DMS153 (cell line): ENCODE measurements at regions not wholly inside any gene's neighbourhood (a gene's known extent, or its start where the extent isn't known, plus 50 kb on each side); places are given as distances from the start of the nearest gene placed in this dataset.
"Not testable (repeated sequence)": the region's sequence is repeated elsewhere in the genome, so short reads cannot be mapped to it uniquely, and the experiment has no call there.

Experiments
- DNase-seq: peaks from one replicate; lab custom pipeline; 2025; lab: John Stamatoyannopoulos, UW

- DNase-seq: no peak
Observed at GRCh38 chr1:81220614-81221071, 580.1 kb upstream of the ADGRL2 start.

- DNase-seq: no peak
Observed at GRCh38 chr1:81217058-81217457, 583.7 kb upstream of the ADGRL2 start.

DNA sequence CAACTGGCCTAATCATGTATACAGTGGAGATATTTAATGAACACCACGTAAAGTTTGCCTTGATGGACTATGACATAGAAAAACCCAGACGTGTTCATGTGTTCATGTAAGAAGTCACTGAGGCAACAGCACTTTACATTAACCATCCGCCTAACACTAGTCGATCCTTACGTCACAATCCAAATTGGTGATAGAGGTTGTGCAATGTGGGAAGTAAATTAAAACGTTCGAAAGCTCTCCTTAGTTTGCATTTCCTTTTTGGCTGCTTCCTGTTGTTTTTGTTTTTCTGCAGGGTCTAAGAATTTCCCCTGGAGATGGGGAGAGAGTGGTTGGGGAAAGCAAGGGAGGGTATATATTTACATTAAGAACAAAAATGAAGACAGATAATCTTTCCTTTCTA, 587.5 kb upstream of the ADGRL2 start:
- DNase-seq: no peak

DNA sequence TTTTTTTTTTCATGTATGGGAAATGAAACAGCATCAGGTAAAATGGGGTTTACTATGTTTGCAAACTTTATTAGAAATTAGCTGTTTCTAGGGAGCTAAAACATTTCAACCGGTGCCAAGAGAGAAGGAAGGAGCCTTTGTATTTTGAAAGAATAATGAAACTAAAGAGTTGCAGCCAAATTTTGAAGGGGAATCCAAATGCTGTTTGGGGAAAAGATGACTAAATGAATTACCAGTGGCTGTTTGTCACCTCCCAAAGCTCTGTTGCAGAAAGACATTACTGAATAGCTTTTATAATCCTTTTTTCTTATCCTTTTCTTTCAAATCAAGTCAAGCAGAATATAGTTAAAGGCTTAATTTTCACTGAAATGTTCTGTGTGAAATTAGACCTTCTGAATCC, 591.3 kb upstream of the ADGRL2 start:
- no peak for DNase-seq

- DNase-seq: no peak
Observed at GRCh38 chr1:81208441-81208840, 592.3 kb upstream of the ADGRL2 start.

DNA sequence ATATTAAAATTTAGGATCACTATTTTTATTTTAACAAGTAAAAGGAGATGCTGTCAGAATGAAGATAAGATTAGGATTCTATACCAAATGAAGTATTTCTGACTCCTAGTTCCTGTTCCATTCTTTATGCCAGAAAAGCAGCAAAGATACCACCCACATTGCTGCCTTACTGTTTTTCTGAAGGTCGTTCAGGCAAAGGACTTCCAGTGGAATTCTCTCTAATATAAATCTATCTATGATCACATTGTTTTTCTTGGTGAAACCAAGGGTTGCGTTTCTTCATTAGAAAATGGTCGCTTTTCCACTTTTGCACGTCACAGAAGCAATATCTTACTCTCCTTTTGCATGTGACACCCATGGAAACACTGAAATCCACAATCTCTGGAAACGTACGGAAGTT, 594.8 kb upstream of the ADGRL2 start:
- DNase-seq: no peak

GRCh38 chr1:81201779-81202178, 599.0 kb upstream of the ADGRL2 start:
- no peak for DNase-seq

DNA sequence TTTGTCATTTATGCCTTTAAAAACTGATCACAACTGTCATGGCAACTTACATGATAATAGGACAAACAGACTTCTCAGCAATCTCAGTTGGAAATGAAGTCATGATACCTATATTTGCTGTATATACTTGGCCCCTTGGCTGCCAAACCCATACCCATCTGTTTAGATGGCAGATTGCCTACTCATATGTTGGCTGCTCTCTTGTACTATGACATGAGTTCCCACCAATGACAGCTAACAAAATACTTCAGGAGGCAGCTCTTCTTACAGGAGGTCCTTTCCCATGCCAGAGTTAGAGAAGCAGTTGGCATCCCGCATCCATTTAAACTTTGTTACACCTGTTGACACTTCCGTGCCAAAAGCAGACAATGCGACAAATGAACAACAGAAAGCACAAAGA, 603.1 kb upstream of the ADGRL2 start:
- DNase-seq: no peak

DNA sequence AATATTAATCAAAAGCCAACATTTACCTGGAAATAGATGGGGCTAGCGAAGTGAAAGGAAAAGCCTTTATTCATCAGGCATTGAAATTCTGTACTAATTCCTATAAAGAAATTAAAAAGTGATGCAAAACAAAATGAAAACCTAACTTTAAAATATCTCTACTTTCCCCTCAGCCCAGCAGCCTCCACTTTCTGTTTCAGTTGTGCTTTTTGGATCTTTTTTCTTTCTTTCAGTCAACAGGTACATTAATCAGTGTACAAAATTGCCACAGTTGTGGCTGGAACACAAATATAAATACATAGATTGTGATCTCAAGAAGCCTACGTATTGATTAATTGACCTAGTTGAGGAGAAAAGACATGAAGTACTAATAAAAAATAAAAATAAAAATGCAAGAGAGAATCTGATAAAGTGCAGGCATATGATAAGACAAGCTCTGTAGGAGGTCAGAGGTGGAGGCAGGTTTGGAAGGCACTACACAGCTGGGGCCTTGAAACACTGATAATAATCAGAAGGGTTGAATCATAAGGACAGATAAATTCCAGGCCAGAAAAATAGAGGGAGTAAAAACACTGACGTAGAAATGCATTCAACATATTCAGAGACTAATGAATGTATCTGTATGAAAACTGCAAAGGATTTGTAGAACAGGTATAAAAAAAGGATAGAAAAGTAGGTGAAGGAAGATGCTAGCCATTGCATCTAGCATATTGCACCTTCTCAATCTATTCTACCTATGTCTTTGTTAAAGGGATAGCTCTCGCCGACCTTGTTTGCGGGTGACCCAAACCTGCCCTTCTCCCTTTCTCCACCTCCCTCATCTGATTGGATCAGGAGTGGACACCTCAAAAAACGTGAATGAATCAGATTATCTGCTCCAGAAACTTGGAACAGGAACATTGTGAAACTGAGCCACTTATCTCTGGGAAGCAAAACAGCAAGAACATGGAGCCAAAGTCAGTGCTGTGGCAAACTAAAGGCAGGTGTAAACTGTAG, 607.8 kb upstream of the ADGRL2 start:
- DNase-seq: no peak

DNA sequence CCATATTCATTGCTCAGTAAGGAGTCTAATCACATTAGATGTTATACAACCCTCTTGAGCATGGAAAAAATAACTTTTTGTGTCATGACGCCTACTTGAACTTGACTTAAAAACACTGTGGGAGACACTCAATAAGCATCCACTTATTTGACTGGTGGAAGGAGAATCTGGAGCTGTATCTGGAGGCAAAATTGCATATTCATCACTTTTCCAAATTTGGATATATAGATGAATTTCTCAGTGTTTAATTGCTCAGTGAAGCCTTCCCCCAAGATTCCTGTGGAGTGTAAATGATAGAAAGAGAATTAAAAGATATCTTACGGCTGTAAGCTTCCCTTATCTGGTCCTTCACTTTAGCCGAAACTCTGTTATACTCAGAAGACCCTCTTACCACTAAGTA, 610.7 kb upstream of the ADGRL2 start:
- DNase-seq: no peak

DNA sequence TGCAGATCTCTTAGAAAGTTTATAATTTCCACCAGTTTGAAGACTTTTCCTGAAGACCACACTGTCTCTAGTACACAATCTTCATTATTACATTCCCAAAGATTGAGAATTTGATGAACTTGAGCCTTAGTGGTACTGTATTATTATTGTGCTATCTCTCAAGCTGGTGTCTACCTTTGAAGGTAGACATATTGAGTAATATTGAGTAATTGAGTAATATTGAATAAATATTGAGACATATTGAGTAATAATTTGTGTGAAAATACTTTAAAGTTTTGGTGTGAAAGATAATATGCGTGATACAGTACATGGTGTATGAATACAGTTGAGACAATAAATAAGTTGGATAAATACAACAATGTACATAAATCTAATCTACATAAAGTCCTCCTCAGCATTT, 613.1 kb upstream of the ADGRL2 start:
- no peak for DNase-seq

DNA sequence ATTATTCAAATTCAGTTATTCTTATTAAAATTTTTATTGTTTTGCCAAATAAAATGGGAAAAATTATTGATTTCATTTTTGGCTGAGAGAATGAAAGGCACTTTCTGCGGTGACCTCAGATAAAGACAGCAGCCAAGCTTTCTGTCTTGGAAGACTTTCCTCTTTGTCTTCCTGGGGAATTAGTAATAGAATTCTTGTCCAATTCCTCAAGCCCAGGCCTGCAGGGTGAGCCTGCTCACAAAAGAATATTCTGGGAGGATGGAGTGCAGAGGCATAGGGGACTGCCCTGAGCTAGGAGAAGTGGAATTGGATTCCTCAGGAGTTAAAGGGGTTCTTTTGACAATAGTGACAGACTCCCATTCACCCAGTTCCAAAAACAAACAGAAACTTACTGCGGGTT, 614.5 kb upstream of the ADGRL2 start:
- no peak for DNase-seq

DNA sequence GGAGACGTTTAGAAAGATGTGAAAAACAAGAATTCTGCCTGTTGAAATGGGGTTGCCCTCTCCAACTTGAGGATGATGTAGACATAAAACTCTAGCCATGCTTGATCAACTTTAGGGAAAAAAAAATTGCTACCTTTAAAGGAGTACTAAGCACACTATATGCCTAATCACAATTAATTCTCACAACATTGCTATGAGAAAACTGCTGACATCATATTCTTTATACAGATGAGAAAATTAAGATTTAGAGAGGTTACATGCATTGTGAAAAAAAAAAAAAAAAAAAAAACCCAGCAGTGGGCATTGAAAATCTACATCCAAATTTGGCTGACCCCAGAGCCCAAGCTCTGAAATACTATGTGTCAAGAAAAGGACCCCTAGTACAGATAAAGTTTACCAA, 617.2 kb upstream of the ADGRL2 start:
- no peak for DNase-seq

- DNase-seq: no peak
Observed at GRCh38 chr1:81183051-81183450, 617.7 kb upstream of the ADGRL2 start.

- DNase-seq: no peak
Observed at GRCh38 chr1:81179242-81179641, 621.5 kb upstream of the ADGRL2 start.

DNA sequence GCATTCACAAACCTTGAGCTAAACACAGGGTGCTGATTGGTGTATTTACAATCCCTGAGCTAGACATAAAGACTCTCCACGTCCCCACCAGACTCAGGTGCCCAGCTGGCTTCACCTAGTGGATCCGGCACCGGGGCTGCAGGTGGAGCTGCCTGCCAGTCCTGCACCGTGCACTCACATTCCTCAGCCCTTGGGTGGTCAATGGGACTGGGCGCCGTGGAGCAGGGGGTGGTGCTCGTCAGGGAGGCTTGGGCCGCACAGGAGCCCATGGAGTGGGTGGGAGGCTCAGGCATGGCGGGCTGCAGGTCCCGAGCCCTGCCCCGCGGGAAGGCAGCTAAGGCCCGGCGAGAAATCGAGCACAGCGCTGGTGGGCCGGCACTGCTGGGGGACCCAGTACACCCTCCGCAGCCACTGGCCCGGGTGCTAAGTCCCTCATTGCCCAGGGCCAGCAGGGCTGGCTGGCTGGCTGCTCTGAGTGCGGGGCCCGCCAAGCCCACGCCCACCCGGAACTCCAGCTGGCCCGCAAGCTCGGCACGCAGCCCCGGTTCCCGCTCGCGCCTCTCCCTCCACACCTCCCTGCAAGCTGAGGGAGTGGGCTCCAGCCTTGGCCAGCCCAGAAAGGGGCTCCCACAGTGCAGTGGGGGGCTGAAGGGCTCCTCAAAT, 622.2 kb upstream of the ADGRL2 start:
- not testable (repeated sequence) for DNase-seq

DNA sequence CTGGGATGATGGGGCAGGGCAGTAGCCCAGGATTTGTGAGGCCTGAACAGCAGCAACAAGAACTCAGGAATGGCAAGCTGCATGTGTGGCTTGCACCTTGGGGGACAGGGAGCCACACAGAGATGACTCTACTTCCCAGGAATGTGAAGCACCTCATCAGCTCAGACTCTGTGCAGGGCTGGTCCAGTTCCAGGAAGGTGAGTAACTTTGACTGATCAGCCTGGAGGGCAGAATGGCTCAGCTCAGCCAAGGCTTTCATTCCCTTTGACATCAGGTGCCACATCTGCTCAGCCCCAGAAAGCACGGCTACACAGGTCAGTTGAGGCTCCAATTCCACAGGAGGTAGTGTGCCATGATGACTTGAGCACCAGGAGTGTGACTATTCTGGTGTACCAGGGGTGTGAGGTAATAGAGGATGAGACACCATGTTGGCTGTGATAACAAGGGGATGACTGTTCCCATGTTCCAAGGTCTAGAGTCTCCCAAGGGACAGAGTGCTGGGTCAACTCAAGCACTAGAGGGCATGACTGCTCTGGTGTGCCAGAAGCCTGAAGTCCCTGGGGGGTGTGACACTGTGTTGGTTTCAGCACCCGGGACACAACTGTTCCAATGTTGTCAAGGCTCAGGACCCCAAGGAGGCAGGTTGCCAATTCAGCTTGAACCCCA, 625.8 kb upstream of the ADGRL2 start:
- no peak for DNase-seq

- no peak for DNase-seq
Observed at GRCh38 chr1:81174052-81174451, 626.7 kb upstream of the ADGRL2 start.

DNA sequence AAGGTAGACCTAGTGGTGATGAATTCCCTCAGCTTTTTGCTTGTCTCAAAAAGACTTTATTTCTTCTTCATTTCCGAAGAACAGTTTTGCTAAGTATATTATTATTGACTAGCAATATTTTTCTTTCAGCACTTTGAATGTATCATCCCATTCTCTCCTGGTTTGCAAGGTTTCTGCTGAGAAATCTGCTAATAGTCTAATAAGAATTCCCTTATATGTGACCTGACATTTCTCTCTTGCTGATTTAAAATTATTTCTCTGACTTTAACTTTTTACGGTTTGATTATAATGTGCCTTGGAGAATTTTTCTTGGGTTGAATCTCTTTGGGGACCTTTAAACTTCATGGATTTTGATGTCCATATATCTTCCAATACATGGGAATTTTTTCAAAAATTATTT, 628.3 kb upstream of the ADGRL2 start:
- DNase-seq: no peak

DNA sequence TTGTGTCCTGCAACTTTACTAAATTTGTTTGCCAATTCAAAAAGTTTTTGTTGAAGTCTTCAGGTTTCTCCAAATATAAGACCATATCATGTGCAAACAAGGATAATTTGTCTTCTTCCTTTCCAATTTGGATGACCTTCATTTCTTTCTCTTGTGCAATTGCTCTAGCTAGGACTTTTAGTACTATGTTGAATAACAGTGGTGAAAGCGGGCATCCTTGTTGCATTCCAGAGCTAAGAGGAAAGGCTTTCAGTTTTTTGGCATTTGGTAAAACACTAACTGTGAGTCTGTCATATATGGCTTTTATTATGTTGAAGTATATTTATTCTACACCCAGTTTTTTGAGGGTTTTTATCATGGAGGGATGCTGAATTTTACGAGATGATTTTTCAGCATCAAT, 630.0 kb upstream of the ADGRL2 start:
- DNase-seq: no peak

GRCh38 chr1:81165963-81166362, 634.8 kb upstream of the ADGRL2 start:
- no peak for DNase-seq

DNA sequence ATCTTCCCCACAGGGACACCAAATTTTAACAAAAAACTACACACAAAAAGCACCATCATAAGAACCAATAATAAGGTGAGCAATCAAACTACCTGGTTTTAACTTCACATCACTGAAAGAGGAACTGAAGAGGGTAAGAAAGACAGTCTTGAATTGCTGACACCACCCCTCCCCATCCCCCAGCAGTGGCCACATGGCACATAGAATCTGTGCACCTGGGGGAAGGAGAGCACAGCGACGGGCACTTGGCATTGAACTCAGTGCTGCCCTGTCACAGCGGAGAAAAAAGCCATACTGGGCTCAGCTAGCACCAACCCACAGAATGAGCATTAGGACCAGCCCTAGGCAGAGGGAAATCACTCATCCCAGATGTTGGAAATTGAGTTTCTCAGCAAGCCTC, 640.0 kb upstream of the ADGRL2 start:
- no peak for DNase-seq

DNA sequence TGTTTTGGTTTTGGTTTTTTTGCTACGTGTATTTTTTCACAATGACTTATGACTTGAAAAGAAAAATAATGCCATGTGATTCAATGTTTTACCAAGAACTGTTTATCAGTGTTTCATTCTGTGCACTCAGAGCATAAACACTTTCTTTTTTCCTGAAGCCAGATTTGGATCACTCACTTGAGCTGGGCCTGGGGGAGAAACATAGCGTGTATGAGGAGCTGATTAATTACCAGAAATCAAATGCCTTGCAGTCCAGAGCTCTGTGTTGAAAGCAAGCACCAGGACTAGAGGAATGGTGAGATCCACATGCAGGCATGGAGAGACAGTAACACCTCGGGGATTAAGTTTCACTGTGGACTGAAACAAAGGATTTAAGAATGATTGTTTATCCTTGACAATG, 642.1 kb upstream of the ADGRL2 start:
- DNase-seq: no peak
